ENCODE measurements at regions not wholly inside any gene's neighbourhood (a gene's known extent, or its start where the extent isn't known, plus 50 kb on each side); places are given as distances from the start of the nearest gene placed in this dataset.
"Not testable (repeated sequence)": the region's sequence is repeated elsewhere in the genome, so short reads cannot be mapped to it uniquely, and the experiment has no call there.

- no peak for DNase-seq (ENCODE audit: low spot score)
Measured at GRCh38 chr15:96142498-96142897, 188.0 kb upstream of the NR2F2 start.

DNA sequence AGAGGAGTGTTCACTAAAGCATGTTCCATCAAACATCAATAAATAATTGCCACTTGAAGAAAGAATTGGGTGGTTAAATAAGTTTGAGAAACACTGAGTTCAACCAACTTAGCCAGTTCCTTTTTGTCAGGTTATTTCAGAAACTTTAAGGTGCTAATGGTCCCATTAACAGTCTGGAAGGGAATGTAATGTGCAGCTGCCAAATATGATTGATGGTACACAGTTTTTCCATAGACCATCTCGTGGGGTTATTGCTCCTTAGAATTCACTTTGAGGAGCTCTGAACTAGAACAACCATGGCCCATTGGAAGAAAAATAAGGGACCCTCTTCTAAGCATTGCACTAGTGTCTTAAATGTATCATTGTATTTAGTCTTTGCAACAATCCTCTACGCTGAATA, 185.8 kb upstream of the NR2F2 start:
- no peak for DNase-seq (ENCODE audit: low spot score)

- DNase-seq (ENCODE audit: low spot score): no peak
Measured at GRCh38 chr15:96146726-96147125, 183.8 kb upstream of the NR2F2 start.

GRCh38 chr15:96147267-96147666, 183.2 kb upstream of the NR2F2 start:
- DNase-seq (ENCODE audit: low spot score): no peak

DNA sequence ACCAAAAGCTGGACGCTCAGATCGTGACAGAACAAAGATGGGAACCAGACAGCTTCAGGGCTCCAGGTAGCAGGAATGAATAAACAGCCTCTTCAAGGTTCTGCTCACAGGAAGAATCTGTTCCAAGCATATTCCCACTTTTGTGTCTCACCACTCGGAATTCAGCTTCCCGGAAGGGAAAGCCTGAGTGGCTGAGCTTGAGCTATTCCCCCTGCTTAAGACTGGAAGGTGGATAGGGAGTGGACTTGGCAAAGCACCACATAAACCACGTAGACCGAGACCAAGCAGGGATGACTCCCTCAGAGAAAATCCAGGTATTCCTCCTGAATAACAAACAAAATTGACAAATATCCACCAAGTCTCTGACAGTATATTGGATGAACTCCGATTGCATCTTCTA, 180.2 kb upstream of the NR2F2 start:
- no peak for DNase-seq (ENCODE audit: low spot score)

GRCh38 chr15:96151749-96152148, 178.8 kb upstream of the NR2F2 start:
- DNase-seq (ENCODE audit: low spot score): not testable (repeated sequence)

DNA sequence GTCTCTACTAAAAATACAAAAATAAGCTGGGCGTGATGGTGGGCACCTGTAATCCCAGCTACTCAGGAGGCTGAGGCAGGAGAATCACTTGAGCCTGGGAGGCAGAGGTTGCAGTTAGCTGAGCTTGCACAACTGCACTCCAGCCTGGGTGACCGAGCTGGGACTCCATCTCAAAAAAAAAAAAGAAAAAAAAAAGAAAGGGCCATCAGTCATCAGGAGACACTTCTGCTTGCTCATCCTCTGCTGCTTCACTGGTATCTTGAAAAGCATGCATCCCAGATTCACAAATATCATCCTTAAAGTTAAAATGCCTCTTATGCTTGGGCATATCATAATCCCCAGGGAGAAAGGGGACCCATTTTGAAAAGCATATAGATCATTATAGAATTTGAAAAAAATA, 176.6 kb upstream of the NR2F2 start:
- no peak for DNase-seq (ENCODE audit: low spot score)

- DNase-seq (ENCODE audit: low spot score): no peak
Measured at GRCh38 chr15:96158938-96159337, 171.6 kb upstream of the NR2F2 start.

- no peak for DNase-seq (ENCODE audit: low spot score)
Measured at GRCh38 chr15:96160269-96160668, 170.2 kb upstream of the NR2F2 start.

GRCh38 chr15:96160800-96161199, 169.7 kb upstream of the NR2F2 start:
- no peak for DNase-seq (ENCODE audit: low spot score)

DNA sequence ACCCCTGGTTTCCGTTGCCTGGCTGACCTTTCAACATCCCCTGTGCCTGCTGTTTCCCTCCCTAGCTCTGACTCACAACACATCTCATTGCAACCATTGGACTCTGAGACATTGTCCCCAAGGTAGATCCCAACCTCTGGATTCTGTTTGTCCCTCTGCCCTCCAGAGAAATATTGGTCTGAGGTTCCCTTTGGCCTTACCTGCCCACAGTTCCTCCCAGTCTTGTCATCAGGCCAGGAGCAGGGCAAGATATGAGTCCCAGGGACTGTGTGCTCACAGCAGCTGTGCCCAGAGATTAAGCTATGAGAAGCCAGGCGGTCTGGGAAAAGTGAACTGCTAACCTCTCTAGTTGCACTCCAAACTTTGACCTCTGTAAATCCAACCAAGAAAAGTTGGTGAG, 168.2 kb upstream of the NR2F2 start:
- no peak for DNase-seq (ENCODE audit: low spot score)

DNA sequence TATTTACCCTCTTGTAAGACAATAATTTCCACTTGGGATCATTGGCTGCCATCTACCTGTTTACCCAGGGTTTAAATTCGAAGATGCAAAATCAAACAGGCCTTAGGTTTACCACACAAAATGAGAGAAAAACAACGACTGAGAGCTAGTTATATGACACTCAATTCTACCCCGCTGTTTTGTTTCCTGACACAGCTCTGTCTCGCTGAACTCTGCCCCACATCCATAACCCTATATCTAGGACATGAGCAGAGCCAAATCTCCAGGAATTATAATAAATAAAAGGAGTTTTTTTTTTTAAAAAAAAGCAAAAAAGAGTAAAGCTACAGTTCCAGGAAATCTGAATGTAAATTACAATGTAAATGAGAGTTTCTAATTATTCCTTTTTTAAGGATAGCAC, 165.4 kb upstream of the NR2F2 start:
- no peak for DNase-seq (ENCODE audit: low spot score)

DNA sequence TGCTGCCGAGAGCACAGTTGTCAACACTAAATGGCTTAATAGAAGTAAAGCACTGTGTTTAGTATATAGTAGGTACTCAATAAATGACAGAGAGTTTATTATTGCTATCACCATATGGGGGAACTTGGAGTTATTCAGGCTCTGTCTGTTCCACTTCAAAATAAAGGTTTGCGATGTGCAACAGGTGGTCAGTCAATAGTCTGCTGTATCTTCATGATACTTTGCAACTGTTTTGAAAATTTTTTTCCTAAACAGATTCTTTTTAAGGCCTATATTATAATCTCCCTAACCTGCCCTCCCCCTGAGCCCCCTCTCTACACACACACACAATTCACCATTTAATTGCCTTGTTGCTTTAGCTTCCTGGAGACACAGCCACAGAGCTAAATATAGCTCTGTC, 164.7 kb upstream of the NR2F2 start:
- no peak for DNase-seq (ENCODE audit: low spot score)

DNA sequence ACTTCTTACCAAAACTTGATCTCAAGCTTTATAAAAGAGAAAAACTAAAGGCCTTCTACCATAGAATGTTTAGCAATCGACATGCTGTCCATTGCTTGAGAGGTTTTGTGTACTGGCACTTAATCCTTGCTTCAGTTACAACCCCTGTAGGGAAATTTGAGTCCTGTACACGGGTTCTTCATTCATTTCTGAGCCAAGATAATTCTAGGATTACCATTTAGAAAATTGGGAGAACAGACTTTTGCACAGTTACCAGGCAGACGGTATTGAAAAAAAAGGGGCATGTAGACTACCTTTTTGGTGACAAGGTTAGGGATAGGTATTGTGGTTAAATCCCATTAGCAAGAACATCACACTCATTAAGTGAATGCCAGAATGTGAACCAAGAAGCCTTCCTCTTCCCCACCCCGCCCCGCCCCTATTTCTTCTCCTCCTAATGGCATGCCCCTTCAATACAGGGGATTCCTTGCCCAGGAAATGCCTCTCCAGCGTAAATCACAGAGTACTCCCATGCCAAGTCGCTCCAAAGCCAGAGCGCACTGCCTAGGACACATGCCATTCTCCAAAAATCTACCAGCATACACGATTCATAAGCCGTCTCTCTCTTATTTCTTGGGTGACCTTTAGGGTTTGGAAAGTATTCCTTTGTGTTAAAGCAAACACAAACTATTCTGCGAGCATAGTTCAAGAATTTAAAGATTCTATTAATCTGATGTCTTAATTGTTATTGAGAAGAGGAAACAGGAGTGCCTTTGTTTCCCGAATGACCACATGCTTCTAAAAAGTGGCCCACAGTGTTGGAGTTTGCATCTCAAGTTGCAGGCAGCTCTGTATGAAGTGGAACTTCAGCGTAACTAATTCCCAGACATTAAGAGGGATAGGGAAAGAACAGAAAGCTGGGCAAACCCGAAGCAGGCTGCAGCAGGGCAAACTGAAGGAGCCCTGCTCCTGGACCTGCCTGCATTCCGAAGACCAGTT, 164.0 kb upstream of the NR2F2 start:
- DNase-seq (ENCODE audit: low spot score): no peak

DNA sequence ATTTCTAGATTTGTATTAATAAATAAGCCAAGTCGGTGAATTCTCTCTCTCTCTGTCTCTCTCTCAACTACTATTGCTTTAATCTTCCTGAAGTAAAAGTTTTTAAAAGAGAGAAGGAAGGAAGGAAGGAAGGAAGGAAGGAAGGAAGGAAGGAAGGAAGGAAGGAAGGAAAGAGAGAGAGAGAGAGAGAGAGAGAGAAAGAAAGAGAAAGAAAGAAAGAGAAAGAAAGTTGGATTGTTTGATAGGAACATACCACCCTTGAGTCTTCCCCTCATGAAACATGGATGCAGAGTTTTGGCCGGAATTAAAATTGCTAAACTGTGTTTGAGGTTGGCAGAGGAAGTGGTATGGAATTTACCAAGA, 159.9 kb upstream of the NR2F2 start:
- DNase-seq (ENCODE audit: low spot score): not testable (repeated sequence)

DNA sequence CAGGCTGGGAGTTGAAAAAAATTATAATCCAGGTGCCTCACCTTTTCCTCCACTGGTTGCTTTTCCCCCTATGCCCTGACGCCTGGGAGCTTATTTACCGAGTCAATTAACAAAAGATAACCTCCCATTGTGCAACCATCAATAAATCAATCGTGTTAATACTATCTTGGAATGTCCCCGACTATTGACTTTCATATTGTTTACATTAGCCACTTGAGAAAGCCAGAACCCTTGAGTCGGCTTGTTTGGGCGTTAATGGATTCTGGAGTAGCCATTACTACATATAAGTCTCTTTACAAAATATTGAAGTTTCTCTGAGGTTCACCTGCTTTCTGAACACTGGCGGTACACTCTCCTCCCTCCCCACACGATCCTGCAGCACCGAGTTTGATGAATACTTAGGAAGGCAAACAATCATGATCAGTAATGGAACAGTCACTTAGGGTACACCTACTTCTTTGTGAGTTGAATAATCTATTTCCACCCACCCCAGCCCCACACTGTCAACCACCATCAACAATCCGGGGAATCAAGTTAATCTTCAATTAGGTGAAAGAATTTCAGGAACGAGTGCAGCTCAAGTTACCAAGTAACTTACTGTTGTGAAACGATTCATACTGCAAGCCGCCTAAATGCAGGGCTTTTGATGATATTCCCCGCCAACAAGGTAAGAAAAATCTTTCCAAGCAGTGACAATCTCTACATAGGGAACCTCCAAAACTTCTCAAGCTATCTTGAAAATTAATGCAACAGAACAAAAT, 159.3 kb upstream of the NR2F2 start:
- no peak for DNase-seq (ENCODE audit: low spot score)

- DNase-seq (ENCODE audit: low spot score): no peak
Measured at GRCh38 chr15:96171853-96172296, 158.6 kb upstream of the NR2F2 start.

GRCh38 chr15:96172417-96172816, 158.1 kb upstream of the NR2F2 start:
- no peak for DNase-seq (ENCODE audit: low spot score)

DNA sequence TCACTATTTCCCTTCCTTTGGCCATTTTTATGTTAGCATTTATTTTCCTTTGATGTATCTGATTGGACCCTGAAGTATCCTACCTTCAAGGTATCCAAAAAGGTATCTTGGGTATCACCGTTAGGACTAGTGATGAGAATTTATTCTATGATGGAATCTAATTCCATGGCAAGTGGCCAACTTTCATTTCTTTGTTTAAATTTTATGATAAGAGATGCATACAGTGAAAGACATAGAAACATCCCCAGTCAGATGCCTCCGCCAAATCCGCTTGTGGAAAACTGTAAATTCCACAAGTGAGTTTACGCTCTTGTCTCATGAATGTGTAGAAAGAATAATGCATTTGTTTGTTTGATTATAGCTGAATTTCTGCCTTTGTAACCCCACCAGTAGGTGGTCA, 153.7 kb upstream of the NR2F2 start:
- no peak for DNase-seq (ENCODE audit: low spot score)

GRCh38 chr15:96177279-96177678, 153.2 kb upstream of the NR2F2 start:
- no peak for DNase-seq (ENCODE audit: low spot score)

DNA sequence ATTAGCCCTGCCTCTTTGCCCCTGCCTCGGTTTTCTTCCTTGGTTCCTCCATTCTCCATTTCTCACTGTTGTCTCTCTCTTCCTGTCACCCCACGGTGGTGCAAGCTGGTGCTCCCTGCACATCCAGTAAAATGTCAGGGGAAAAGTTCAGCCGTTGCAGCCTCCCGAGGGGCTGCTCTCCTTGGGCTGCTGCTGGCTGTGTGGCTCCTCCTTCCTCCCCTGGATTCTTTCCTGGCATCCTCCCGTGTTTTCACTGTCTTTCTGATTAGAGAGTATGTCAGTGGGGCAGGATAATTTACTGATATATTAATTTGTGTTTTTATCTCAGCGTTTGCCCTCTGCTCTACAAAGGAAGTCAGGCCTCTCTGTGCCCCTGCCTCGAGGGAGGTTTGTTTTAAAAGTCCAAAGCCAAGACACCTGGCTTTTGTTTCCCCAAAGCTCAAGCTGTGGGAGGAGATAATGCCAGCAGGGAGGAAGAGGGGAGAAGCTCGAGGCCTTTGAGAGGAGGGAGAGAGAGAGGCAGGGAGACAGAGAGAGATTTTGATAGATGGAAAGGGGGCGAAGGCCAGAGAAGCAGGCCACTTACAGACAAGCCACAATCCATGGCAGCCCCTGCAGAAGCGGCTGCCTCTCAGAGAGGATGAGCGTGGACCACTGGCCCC, 150.3 kb upstream of the NR2F2 start:
- DNase-seq (ENCODE audit: low spot score): no peak

GRCh38 chr15:96181217-96181616, 149.3 kb upstream of the NR2F2 start:
- DNase-seq (ENCODE audit: low spot score): no peak

DNA sequence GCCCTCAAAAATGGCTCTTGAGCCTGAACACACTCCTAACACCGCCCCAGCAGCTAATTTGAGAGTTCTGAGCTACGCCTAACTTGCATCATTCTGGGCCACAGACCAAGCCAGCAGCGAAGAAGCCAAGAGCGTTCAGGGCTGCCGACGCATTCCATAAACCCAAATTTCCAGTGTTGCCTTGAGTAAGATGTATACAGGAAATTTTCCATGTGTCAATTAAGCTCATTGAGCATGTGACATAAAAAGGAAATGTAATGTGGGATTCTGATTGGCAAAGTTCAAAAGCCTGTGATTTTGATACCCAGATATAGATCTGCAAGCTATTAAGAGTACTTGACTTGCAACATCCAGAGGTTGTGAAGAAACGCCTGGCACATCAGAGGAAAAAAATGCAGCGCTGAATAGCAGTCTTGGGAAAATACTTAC, 148.6 kb upstream of the NR2F2 start:
- no peak for DNase-seq (ENCODE audit: low spot score)

Data from germinal center (tissue), 1 donor.